HFF-Myc (cell line): ENCODE measurements at regions not wholly inside any gene's neighbourhood (a gene's known extent, or its start where the extent isn't known, plus 50 kb on each side); places are given as distances from the start of the nearest gene placed in this dataset.

Experiments used
- DNase-seq: peaks from one replicate; pipeline ENCODE4 v3.0.0-alpha.2; 2011; ENCODE audit warnings: low read depth; ENCODE audit errors: extremely low read depth
- H3K4me3 ChIP-seq: replicated peaks from 2 replicates; pipeline ENCODE4 v1.5.1; 2011; ENCODE audit warnings: low read depth, mild to moderate bottlenecking, control low read depth, low read length
- CTCF ChIP-seq: IDR thresholded peaks from 2 replicates; pipeline ENCODE4 v1.5.1; 2012; ENCODE audit warnings: mild to moderate bottlenecking, low read depth, low read length, control low read depth; ENCODE audit errors: missing control alignments

GRCh38 chr7:38021892-38022291, 101.5 kb downstream of the EPDR1 start:
- no peak for TF ChIP-seq CTCF
- H3K4me3 ChIP-seq = no peak overlapping the region
- no peak for DNase-seq

GRCh38 chr7:38025815-38026214, 105.4 kb downstream of the EPDR1 start:
- H3K4me3 ChIP-seq = no peak overlapping the region
- no peak for DNase-seq
- TF ChIP-seq CTCF = no peak

- no peak for TF ChIP-seq CTCF
- H3K4me3 ChIP-seq = no peak overlapping the region
- no peak for DNase-seq
These were observed 107.5 kb downstream of the EPDR1 start for GRCh38 chr7:38027884-38028455.

- no peak for DNase-seq
- no peak for TF ChIP-seq CTCF
- no peak overlapping the region for H3K4me3 ChIP-seq
These were observed 113.8 kb downstream of the EPDR1 start for GRCh38 chr7:38034062-38034908.

- no peak overlapping the region for H3K4me3 ChIP-seq
- TF ChIP-seq CTCF = no peak
- DNase-seq = no peak
These were observed 120.4 kb downstream of the EPDR1 start for GRCh38 chr7:38040831-38041230.

GRCh38 chr7:38049679-38050078, 128.4 kb upstream of the STARD3NL start:
- no peak overlapping the region for H3K4me3 ChIP-seq
- DNase-seq = no peak
- no peak for TF ChIP-seq CTCF
